ENCODE measurements at regions not wholly inside any gene's neighbourhood (a gene's known extent, or its start where the extent isn't known, plus 50 kb on each side); places are given as distances from the start of the nearest gene placed in this dataset.

DNA sequence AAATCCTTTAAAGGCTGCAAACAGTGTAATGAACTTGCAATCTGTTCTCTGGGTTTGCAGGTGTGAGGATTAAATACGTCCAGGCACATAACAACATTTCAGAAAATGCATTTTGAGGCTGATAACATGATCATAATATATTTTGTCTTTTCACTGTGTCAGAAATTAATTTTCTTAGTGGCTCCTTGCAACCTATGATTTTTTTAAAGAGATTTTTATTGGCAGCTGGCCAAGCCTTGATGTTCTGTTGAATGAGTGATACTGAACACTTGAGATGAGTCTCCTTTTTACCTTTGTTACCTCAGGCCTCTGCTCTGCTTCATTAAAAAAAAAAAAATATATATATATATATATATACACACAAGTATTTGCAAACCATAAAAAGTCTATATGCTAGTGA lies 68.2 kb upstream of the TENM3 start:
- no peak for DNase-seq

DNA sequence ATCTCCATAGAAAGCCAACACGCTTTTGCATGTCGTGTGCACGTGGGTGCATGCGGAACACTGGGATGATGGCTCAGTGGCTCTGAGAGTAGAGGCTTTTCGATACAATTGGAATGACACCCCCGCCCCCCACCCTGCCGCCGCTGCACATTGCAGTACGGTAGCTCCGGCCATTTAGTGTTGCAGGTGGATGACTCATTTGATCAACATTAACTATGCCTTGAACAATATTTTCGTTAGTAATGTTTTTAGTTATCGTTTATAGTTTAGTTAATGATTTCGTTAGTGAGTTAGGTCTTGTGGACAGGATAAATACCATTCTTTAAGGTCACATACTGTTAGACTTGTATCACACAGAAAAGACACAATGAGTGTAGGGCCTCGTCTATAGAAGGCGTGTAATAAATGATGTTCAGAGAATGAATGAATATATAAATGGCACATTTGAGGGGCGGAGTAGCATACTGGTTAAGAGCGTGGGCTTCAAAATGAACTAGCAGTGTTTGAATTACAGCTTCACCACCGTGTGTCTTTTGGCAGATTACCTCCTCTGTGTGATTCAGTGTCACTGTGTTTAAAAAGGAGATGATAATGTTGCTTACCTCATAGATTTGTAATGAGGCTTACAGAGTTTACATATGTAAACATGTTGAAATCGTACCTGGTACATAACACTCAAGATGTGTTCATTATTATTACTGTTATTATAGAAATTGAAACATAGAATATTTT lies 67.2 kb upstream of the TENM3 start:
- no peak for DNase-seq

GRCh38 chr4:182177166-182177565 lies 66.0 kb upstream of the TENM3 start:
- no peak for DNase-seq

- no peak for DNase-seq
These were observed 64.1 kb upstream of the TENM3 start for GRCh38 chr4:182179105-182179504.

GRCh38 chr4:182179751-182180150 lies 63.5 kb upstream of the TENM3 start:
- no peak for DNase-seq

- DNase-seq, result no peak
These were observed 57.7 kb upstream of the TENM3 start for GRCh38 chr4:182185491-182185890.

DNA sequence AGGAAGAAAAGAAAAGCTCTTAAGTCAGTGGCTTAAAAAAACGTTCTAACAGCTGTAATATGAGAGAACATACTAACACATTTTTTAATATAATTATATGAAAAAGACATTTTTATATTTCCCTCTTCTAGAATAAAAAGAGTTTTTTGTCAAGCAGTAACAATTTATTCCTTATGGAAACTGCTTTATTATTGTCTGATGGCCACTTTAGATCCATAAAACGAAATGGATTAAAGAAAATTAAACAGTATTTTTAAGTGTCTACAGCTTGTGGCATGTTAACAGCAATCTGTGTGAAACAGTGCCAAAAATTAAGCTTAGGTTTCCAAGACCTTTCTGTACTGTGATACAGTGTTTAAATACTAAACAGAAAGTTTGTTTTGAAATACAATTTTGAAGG lies 55.5 kb upstream of the TENM3 start:
- DNase-seq, result no peak

- no peak for DNase-seq
These were observed 54.6 kb upstream of the TENM3 start for GRCh38 chr4:182188622-182189021.

DNA sequence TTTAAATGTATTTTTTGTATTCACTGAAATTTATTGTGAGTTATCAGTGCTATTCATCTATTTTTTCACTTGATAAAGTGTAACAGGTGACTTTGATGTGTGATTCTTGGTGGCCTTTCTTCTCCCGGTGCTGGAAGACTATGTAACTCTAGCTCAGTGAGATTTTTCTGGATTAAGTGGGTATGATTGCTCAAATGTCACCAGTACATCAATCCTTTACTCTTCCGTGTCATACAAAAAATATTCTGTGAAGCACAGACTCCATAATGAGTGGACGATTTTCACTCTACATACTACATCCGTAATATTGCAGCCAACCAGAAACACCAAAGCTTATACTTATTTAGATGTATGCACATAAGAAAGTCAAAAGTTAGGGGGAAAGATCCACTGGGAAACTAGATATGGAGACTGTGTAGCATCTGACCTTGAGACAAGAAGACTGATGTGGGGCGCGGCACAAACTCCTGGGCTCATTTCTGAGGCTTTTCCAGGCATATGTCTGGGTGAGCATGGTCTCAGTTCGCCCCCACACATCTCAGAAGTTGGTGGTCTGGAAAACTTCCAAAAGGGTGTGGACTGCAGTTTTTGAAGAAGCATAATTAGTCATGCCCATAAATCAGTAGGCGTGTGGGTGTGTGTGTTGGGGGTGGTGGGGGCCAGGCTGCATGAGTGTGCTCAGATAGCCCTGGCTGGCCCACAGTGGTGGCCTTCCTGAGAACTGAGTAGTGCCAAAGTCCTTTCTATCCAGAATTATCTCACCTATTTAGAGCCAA lies 53.9 kb upstream of the TENM3 start:
- no peak for DNase-seq

DNA sequence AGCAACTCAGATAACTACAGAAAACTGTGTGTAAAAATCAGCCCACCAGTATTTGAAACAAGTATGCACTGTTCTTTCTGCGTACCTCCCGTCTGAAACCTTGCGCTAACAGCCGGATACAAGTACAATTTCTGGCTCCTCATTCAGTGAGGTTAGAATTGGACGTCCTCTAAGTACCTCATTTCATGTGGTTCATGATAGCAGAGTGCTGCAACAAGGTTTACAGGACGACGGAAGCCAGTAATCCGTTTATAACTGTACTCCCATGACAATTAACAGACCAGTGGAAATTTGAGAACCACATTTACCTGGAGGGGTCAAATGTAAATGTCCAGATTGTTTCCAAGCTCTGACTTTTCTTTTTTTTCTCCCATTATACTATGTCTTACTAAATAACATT lies 52.9 kb upstream of the TENM3 start:
- no peak for DNase-seq

DNA sequence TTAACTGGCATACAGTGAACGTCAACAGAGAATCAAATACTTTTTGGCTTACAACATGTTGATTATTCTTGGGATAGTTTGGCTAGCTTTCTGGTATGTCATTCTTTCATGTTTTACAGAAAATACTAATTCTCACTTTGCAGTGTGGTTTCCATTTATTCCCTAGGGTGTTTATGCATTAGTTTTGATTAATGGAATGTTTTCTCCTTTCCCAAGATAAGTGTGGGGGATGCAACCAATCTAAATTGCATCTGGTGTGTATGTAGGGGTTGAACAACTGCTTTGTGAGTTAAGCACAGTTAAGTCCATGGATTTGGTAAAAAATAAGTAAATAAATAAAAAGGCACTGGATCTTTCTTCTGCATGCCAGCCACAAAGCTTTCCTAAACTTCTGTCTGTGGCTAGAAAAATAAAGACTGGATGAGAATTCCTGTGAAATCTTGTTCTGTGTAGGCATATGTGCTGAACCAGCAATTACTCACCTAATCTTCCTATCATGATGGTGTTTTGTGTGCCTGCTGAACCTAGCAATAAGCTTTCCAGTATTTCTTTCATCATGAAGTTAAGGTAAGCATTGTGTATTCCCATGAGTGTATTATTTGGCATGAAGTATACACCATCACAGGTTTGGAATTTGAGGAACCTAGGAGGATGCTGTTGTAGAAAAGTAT lies 50.6 kb upstream of the TENM3 start:
- DNase-seq, result no peak

- DNase-seq, result no peak
These were observed 49.9 kb upstream of the TENM3 start for GRCh38 chr4:182193311-182193710.

Measured in activated gamma-delta T cell treated with Interleukin-2 at 50 U/mL for 16 hours (primary cell).